Daoy (cell line): ENCODE measurements at regions not wholly inside any gene's neighbourhood (a gene's known extent, or its start where the extent isn't known, plus 50 kb on each side); places are given as distances from the start of the nearest gene placed in this dataset.
"Not testable (repeated sequence)": the region's sequence is repeated elsewhere in the genome, so short reads cannot be mapped to it uniquely, and the experiment has no call there.

Experiments used
- DNase-seq: peaks from one replicate; pipeline ENCODE4 v3.0.0-alpha.2; 2015; ENCODE audit warnings: low read depth

GRCh38 chr9:26165426-26165825, 487.2 kb upstream of the TUSC1 start:
- no peak for DNase-seq

- DNase-seq: no peak
These were observed 485.7 kb upstream of the TUSC1 start for GRCh38 chr9:26163931-26164330.

GRCh38 chr9:26159575-26160392, 481.5 kb upstream of the TUSC1 start:
- no peak for DNase-seq

GRCh38 chr9:26158631-26159150, 480.4 kb upstream of the TUSC1 start:
- DNase-seq: no peak

GRCh38 chr9:26157411-26157810, 479.2 kb upstream of the TUSC1 start:
- DNase-seq: no peak

- DNase-seq: no peak
These were observed 474.1 kb upstream of the TUSC1 start for GRCh38 chr9:26152350-26152749.

GRCh38 chr9:26148128-26148527, 469.9 kb upstream of the TUSC1 start:
- DNase-seq: no peak

- no peak for DNase-seq
These were observed 467.7 kb upstream of the TUSC1 start for GRCh38 chr9:26145938-26146337.

GRCh38 chr9:26142631-26143030, 464.4 kb upstream of the TUSC1 start:
- DNase-seq: no peak

- no peak for DNase-seq
These were observed 464.0 kb upstream of the TUSC1 start for GRCh38 chr9:26142201-26142600.

- DNase-seq: no peak
These were observed 455.3 kb upstream of the TUSC1 start for GRCh38 chr9:26133537-26133936.

GRCh38 chr9:26132746-26133312, 454.6 kb upstream of the TUSC1 start:
- no peak for DNase-seq

- DNase-seq: no peak
These were observed 453.6 kb upstream of the TUSC1 start for GRCh38 chr9:26131886-26132285.

GRCh38 chr9:26129217-26129616, 451.0 kb upstream of the TUSC1 start:
- no peak for DNase-seq

- DNase-seq: no peak
These were observed 447.4 kb upstream of the TUSC1 start for GRCh38 chr9:26125693-26126092.

GRCh38 chr9:26116085-26116484, 437.8 kb upstream of the TUSC1 start:
- not testable (repeated sequence) for DNase-seq

GRCh38 chr9:26112724-26113123, 434.5 kb upstream of the TUSC1 start:
- DNase-seq: no peak

- DNase-seq: no peak
These were observed 408.2 kb upstream of the TUSC1 start for GRCh38 chr9:26086396-26086795.

- no peak for DNase-seq
These were observed 403.6 kb upstream of the TUSC1 start for GRCh38 chr9:26081847-26082246.

GRCh38 chr9:26078706-26079105, 400.5 kb upstream of the TUSC1 start:
- DNase-seq: no peak

GRCh38 chr9:26077860-26078259, 399.6 kb upstream of the TUSC1 start:
- DNase-seq: no peak

GRCh38 chr9:26067608-26068007, 389.4 kb upstream of the TUSC1 start:
- DNase-seq: no peak

- no peak for DNase-seq
These were observed 388.0 kb upstream of the TUSC1 start for GRCh38 chr9:26066237-26066636.
